AG10803 (cell line): ENCODE measurements at regions not wholly inside any gene's neighbourhood (a gene's known extent, or its start where the extent isn't known, plus 50 kb on each side); places are given as distances from the start of the nearest gene placed in this dataset.

Experiments used
- DNase-seq: peaks from one replicate; pipeline ENCODE4 v3.0.0; 2010; ENCODE audit warnings: low read depth
- H3K4me3 ChIP-seq: 2 replicates; pipeline ENCODE4 v1.5.1; 2011; ENCODE audit warnings: mild to moderate bottlenecking, low read length, control low read depth
- TF ChIP-seq, protein P1 (sequence below): conservative IDR thresholded peaks from 2 replicates; pipeline ENCODE4 v1.5.1; 2011; ENCODE audit warnings: mild to moderate bottlenecking, low read length, control low read depth, inconsistent platforms

DNA sequence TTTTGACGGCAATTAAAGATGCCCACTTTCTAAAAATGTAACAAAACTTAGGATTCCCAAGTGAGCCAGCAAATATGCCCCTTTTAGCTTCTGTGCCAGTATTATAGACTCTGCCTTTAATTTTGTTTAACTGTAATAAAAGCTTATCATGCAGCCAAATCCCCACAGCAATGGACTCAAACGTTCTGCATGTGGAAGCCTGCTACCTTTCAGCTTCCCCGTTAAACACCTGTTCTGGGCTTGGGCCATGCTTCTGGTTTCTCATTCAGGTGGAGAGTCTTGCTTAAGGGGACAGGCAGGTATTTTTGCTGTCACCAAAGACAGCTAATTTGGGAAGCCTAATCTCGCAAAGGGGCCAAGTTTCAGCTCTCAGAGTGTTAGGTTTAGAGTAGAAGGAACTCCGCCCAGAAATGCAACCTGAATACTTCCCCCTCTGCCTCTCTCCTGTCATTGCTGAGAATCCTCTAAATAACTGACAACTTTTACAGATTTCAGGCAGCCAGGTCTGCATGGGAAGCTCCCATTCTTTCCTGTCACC lies 399.4 kb upstream of the ATP11B start:
- no peak overlapping the region for H3K4me3 ChIP-seq
- no peak for DNase-seq
- TF ChIP-seq, protein P1, sequence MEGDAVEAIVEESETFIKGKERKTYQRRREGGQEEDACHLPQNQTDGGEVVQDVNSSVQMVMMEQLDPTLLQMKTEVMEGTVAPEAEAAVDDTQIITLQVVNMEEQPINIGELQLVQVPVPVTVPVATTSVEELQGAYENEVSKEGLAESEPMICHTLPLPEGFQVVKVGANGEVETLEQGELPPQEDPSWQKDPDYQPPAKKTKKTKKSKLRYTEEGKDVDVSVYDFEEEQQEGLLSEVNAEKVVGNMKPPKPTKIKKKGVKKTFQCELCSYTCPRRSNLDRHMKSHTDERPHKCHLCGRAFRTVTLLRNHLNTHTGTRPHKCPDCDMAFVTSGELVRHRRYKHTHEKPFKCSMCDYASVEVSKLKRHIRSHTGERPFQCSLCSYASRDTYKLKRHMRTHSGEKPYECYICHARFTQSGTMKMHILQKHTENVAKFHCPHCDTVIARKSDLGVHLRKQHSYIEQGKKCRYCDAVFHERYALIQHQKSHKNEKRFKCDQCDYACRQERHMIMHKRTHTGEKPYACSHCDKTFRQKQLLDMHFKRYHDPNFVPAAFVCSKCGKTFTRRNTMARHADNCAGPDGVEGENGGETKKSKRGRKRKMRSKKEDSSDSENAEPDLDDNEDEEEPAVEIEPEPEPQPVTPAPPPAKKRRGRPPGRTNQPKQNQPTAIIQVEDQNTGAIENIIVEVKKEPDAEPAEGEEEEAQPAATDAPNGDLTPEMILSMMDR = no peak

DNA sequence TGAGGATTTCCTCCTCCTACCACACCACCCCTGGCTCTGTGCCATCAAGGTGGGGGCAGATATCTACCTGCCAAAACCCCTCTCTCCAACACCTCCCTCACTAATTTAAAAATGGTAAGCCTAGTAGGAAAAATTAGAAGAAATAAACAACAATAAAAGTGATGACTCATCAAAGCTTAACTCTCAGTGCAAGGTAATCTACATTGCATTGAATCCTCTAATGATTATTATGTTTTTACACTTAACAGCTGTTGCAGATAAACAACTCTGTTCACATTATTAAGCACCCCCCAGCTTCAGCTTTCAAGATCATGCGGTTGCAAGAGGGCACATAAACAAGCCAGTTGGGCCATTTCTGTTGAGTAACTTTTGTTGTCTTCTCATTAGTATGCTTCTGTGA lies 396.1 kb upstream of the ATP11B start:
- DNase-seq = no peak
- TF ChIP-seq, protein P1 = no peak
- no peak overlapping the region for H3K4me3 ChIP-seq

DNA sequence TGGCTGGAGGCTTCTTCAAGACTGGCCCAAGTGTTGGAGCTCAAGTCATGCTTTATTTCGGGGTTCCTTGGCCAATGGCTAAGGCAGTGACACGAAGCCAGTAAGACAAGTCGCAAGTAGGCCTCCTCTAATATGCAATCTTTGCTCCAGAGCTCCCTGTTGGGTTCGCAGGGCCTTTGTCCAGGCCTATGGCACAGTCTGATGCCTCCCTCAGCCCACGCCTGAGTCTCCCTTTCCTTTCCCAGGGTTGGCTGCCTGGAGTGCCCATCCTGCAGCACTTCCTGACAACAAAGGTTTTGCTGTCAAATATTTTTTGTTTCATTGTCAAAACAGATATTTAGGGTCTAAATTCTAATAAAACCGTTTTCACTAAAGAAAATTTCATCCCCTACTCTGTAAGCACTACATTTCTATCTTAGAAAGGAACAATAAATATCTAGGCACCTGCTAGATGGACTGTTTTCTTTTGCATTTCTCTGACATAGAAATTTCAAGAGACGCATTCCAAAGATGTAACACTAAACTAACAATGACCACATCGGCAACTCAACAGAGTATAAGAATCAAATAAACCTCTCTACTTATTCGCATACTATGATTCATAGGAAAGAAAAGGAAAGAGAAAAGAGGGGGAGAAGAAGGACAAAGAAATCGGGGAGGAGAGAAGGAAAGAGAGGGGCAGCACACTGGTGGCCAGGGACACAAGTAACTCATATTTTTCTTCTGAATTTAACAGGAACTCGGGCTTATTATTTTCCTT lies 393.1 kb upstream of the ATP11B start:
- no peak for DNase-seq
- TF ChIP-seq, protein P1 = no peak
- H3K4me3 ChIP-seq = no peak overlapping the region

DNA sequence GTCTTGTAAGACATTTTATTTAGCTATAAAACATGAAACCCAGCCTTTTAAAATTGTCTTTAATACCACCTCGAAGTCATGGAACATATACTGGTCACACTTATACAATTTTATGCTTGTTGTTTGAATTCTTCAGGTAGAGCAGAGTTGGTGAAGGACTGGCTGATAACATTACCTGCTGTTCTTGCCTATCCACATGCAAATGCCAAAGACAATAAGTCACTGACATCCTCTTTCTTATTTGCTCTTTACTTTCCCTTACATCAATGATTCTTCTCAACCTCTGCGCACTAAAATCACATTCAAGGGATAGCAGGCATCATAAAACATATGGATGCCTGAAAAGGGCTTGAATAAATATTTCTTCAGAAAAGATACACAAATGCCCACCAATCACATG lies 392.5 kb upstream of the ATP11B start:
- TF ChIP-seq, protein P1 = no peak
- DNase-seq = no peak
- H3K4me3 ChIP-seq = no peak overlapping the region

DNA sequence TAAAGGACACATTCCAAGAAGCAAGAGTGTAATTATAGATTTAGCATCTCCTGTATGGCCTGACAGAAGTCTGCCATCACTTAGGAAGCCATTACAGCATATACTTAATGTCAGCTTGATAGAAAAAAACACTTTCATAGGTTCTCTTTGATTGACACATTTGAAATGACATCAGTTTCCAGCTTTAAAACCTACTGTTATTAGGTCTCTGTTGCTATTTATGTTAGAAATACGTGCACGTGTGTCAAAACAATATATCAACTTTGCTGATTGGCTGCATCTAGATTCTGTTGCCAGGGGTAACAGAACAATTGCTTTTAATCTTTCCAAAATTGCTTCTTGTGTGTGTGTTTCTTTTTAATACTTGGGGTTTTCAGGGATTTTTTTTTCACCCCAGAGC lies 389.3 kb upstream of the ATP11B start:
- DNase-seq = no peak
- TF ChIP-seq, protein P1 = no peak
- no peak overlapping the region for H3K4me3 ChIP-seq

DNA sequence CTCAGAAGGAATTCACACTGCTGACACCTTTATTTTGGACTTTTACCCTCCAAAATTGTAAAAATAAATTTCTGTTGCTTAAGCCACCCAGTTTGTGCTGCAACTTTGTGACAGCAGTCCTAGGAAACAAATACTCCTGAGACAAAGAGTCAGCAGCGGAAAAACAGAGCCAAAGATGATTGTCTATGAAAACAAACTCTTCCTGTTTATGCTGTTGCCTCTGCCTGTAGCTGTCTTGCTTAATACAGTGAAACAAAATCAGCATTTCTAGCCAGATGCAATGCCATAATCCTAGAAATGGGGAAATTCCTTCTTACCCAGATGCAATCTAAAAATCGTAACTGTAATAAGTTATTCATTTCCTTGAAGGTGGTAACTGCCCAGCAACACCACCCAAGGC lies 387.5 kb upstream of the ATP11B start:
- no peak for DNase-seq
- TF ChIP-seq, protein P1 = no peak
- no peak overlapping the region for H3K4me3 ChIP-seq

DNA sequence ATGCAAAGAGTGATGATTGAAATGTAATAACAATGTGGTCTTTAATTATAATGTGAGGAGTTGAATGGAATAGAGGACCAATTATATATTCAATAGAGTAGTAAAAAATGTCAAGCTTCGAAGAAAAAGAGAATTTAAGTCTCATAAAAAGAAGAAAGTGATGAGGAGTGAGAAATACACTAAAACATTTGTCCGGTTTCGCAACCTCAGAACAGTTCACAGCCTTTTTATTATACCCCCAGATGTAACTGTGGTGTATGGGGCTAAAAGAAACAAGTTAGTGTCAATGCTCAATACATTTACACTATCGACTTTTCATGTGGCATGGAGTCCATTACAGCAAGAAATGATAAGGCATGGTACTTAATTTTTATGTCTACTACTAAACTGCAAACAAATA lies 386.5 kb upstream of the ATP11B start:
- DNase-seq = no peak
- TF ChIP-seq, protein P1 = no peak

More for the DNA sequence above, 386.5 kb upstream of the ATP11B start:
- H3K4me3 ChIP-seq = no peak overlapping the region
